DLD1 (cell line): ENCODE measurements at regions not wholly inside any gene's neighbourhood (a gene's known extent, or its start where the extent isn't known, plus 50 kb on each side); places are given as distances from the start of the nearest gene placed in this dataset.

Source experiments
- in situ Hi-C: cut with HindIII; loops from 2 replicates; pipeline ENCODE4 v1.10.0; 2017; ENCODE audit warnings: low sequenced_read_pairs

- in situ Hi-C loops, result no loop called here
These were observed 517.5 kb downstream of the PREX1 start for GRCh38 chr20:48310305-48310704.

GRCh38 chr20:48309293-48309692 lies 518.5 kb downstream of the PREX1 start:
- in situ Hi-C loops, result no loop called here

GRCh38 chr20:48308882-48309281 lies 518.9 kb downstream of the PREX1 start:
- in situ Hi-C loops, result no loop called here

- in situ Hi-C loops, result no loop called here
These were observed 519.5 kb downstream of the PREX1 start for GRCh38 chr20:48308232-48308781.

- in situ Hi-C loops, result no loop called here
These were observed 520.5 kb downstream of the PREX1 start for GRCh38 chr20:48307277-48307676.

- in situ Hi-C loops, result no loop called here
These were observed 517.7 kb upstream of the SULF2 start for GRCh38 chr20:48302844-48303542.

- in situ Hi-C loops, result no loop called here
These were observed 516.9 kb upstream of the SULF2 start for GRCh38 chr20:48302149-48302548.

- in situ Hi-C loops, result no loop called here
These were observed 515.9 kb upstream of the SULF2 start for GRCh38 chr20:48301189-48301588.

- in situ Hi-C loops, result no loop called here
These were observed 515.2 kb upstream of the SULF2 start for GRCh38 chr20:48300529-48300928.

GRCh38 chr20:48298851-48299484 lies 513.7 kb upstream of the SULF2 start:
- in situ Hi-C loops, result loop anchor here (10.0 kb wide), 1 partner anchor 64 kb away; no protein-coding TSS in a partner anchor

- in situ Hi-C loops, result loop anchor here (10.0 kb wide), 1 partner anchor 64 kb away; no protein-coding TSS in a partner anchor
These were observed 513.2 kb upstream of the SULF2 start for GRCh38 chr20:48298433-48298832.

- in situ Hi-C loops, result loop anchor here (10.0 kb wide), 1 partner anchor 61 kb away; no protein-coding TSS in a partner anchor
These were observed 510.7 kb upstream of the SULF2 start for GRCh38 chr20:48295966-48296421.

- in situ Hi-C loops, result loop anchor here (10.0 kb wide), 1 partner anchor 61 kb away; no protein-coding TSS in a partner anchor
These were observed 510.2 kb upstream of the SULF2 start for GRCh38 chr20:48295445-48295903.

GRCh38 chr20:48294942-48295341 lies 509.7 kb upstream of the SULF2 start:
- in situ Hi-C loops, result loop anchor here (10.0 kb wide), 1 partner anchor 60 kb away; no protein-coding TSS in a partner anchor

- in situ Hi-C loops, result loop anchor here (10.0 kb wide), 1 partner anchor 59 kb away; no protein-coding TSS in a partner anchor
These were observed 508.9 kb upstream of the SULF2 start for GRCh38 chr20:48294196-48294595.

GRCh38 chr20:48293671-48294070 lies 508.4 kb upstream of the SULF2 start:
- in situ Hi-C loops, result loop anchor here (10.0 kb wide), 1 partner anchor 59 kb away; no protein-coding TSS in a partner anchor

- in situ Hi-C loops, result loop anchor here (10.0 kb wide), 1 partner anchor 58 kb away; no protein-coding TSS in a partner anchor
These were observed 507.5 kb upstream of the SULF2 start for GRCh38 chr20:48292806-48293205.

- in situ Hi-C loops, result loop anchor here (10.0 kb wide), 1 partner anchor 57 kb away; no protein-coding TSS in a partner anchor
These were observed 506.6 kb upstream of the SULF2 start for GRCh38 chr20:48291896-48292295.

- in situ Hi-C loops, result no loop called here
These were observed 503.7 kb upstream of the SULF2 start for GRCh38 chr20:48288930-48289507.

GRCh38 chr20:48287552-48288170 lies 502.4 kb upstream of the SULF2 start:
- in situ Hi-C loops, result no loop called here
